Thymus (tissue), 11 donors: ENCODE measurements at regions not wholly inside any gene's neighbourhood (a gene's known extent, or its start where the extent isn't known, plus 50 kb on each side); places are given as distances from the start of the nearest gene placed in this dataset.

ENCODE experiments used
- DNase-seq, 9 donors: peaks; one replicate each; pipeline ENCODE4 v3.0.0-alpha.2; 2013; ENCODE audit warnings: low spot score in 9 of 9, low read depth in 6 of 9, missing footprints in 1 of 9
- H3K27ac ChIP-seq, 2 donors: one replicate each; pipeline ENCODE4 v1.5.1; 2013; ENCODE audit warnings: control low read depth in 1 of 2, low read depth in 1 of 2, low read length in 1 of 2, mild to moderate bottlenecking in 1 of 2, moderate library complexity in 1 of 2
- H3K27me3 ChIP-seq, 2 donors: one replicate each; pipeline ENCODE4 v1.5.1; 2013; ENCODE audit warnings: low read length in 1 of 2; ENCODE audit not compliant: control insufficient read depth in 2 of 2, insufficient read depth in 1 of 2
- H3K36me3 ChIP-seq, 2 donors: one replicate each; pipeline ENCODE4 v1.5.1; 2013; ENCODE audit warnings: low read length in 1 of 2, mild to moderate bottlenecking in 1 of 2, moderate library complexity in 1 of 2; ENCODE audit not compliant: control insufficient read depth in 2 of 2, insufficient read depth in 2 of 2
- H3K4me1 ChIP-seq, 2 donors: one replicate each; pipeline ENCODE4 v1.5.1; 2013; ENCODE audit warnings: low read length in 2 of 2; ENCODE audit not compliant: control insufficient read depth in 2 of 2, insufficient read depth in 2 of 2
- H3K4me3 ChIP-seq, 2 donors: one replicate each; pipeline ENCODE4 v1.5.1; 2013; ENCODE audit warnings: low read length in 2 of 2, control low read depth in 1 of 2, mild to moderate bottlenecking in 1 of 2
- H3K9me3 ChIP-seq, 2 donors: one replicate each; pipeline ENCODE4 v1.5.1; 2013; ENCODE audit warnings: low read length in 1 of 2, mild to moderate bottlenecking in 1 of 2; ENCODE audit not compliant: control insufficient read depth in 2 of 2, insufficient read depth in 1 of 2
- WGBS: extraction: QIAGEN DNeasy Blood & Tissue Kit; methylation state at CpG from one replicate; pipeline ENCODE4 v1.1.7; 2013; 5-methylcytosine and 5-hydroxymethylcytosine counted together
- donor health status: healthy.

GRCh38 chr2:88813612-88814011 is 122.1 kb downstream of the RPIA start:
- H3K4me1 ChIP-seq, result no peaks in the 10 kb centered on the region
- H3K27me3 ChIP-seq, result no peaks in the 10 kb centered on the region
- no peak overlapping the region for H3K27ac ChIP-seq
- H3K36me3 ChIP-seq, result peaks cover 3 to 9% of the 10 kb centered on the region in 2 donors
- DNase-seq, result no peak
- no peak overlapping the region for H3K4me3 ChIP-seq
- 98% methylated on average over 4 of the region's 4 CpGs for WGBS
- H3K9me3 ChIP-seq, result peaks cover 11 to 24% of the 10 kb centered on the region in 2 donors

GRCh38 chr2:88815282-88815681 is 123.8 kb downstream of the RPIA start:
- Histone ChIP-seq H3K9me3 (peaks cover 11 to 24% of the 10 kb centered on the region in 2 donors), H3K27me3 (no peaks in the 10 kb centered on the region), H3K36me3 (no peaks in the 10 kb centered on the region), H3K27ac (no peak overlapping the region), H3K4me3 (no peak overlapping the region), H3K4me1 (no peaks in the 10 kb centered on the region)
- DNase-seq, result no peak

- no peak overlapping the region for H3K27ac ChIP-seq
- DNase-seq, result no peak
- H3K9me3 ChIP-seq, result peaks cover 11 to 24% of the 10 kb centered on the region in 2 donors
- H3K4me1 ChIP-seq, result no peaks in the 10 kb centered on the region
- no peak overlapping the region for H3K4me3 ChIP-seq
- H3K27me3 ChIP-seq, result no peaks in the 10 kb centered on the region
- no peaks in the 10 kb centered on the region for H3K36me3 ChIP-seq
- 100% methylated on average over 2 of the region's 2 CpGs for WGBS
Observed at GRCh38 chr2:88815697-88816096, 124.2 kb downstream of the RPIA start.

GRCh38 chr2:88818381-88818780 is 126.9 kb downstream of the RPIA start:
- no peak overlapping the region for H3K4me3 ChIP-seq
- H3K27ac ChIP-seq, result no peak overlapping the region
- no peaks in the 10 kb centered on the region for H3K27me3 ChIP-seq
- peaks cover 9 to 17% of the 10 kb centered on the region in 2 donors for H3K9me3 ChIP-seq
- WGBS, result 95% methylated on average over 1 of the region's 1 CpG
- H3K36me3 ChIP-seq, result no peaks in the 10 kb centered on the region
- DNase-seq, result no peak
- H3K4me1 ChIP-seq, result no peaks in the 10 kb centered on the region

DNA sequence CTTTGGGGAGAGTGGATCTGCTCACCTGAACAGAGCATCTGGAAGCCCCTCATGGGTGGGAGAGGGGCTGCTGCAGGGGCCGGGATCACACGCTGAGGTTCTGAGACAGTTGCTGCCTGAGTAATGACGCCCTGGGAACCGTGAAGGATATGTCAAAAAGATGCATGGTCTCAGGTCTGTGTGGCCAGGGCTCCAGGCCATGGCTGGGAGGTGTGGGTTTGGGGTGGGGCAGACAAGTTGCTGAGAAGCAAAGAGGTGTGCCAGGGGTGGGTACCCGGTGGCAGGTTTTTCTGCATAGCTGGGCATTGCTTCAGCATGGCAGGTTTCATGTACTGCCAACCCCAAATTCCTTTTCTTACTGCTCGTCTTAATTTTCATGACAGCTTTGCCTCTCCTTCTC is 133.5 kb downstream of the RPIA start:
- no peak for DNase-seq
- Histone ChIP-seq H3K4me3 (no peak overlapping the region), H3K27me3 (no peaks in the 10 kb centered on the region), H3K9me3 (no peaks in the 10 kb centered on the region), H3K27ac (no peak overlapping the region), H3K36me3 (no peaks in the 10 kb centered on the region), H3K4me1 (no peaks in the 10 kb centered on the region)
- 99% methylated on average over 6 of the region's 6 CpGs for WGBS

- Histone ChIP-seq H3K36me3 (no peaks in the 10 kb centered on the region), H3K27ac (no peak overlapping the region), H3K4me3 (no peak overlapping the region), H3K9me3 (no peaks in the 10 kb centered on the region), H3K27me3 (no peaks in the 10 kb centered on the region), H3K4me1 (peaks cover 0 to 4% of the 10 kb centered on the region in 2 donors)
- DNase-seq, result no peak
- 84% methylated on average over 4 of the region's 4 CpGs for WGBS
Observed at GRCh38 chr2:88826399-88826798, 134.9 kb downstream of the RPIA start.

DNA sequence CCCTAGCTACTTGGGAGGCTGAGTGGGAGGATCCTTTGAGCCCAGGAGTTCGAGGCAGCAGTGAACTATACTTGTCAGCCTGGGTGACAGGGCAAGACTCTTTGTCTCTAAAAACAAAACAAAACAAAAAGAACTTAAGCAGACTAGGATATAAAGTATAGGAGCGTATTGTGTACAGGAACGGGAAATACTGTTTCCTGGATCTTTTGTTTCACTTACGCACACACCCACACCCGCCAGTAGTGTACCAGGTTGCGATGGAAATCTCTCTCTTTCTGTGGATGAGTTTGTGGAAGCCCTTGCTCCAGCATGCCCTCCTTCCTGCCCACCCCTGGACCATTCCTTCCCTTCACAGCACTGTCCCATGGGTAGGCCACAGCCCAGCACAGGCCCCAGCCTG is 136.3 kb downstream of the RPIA start:
- no peaks in the 10 kb centered on the region for H3K27me3 ChIP-seq
- H3K4me1 ChIP-seq, result peaks cover 0 to 8% of the 10 kb centered on the region in 2 donors
- WGBS, result 95% methylated on average over 6 of the region's 6 CpGs
- DNase-seq, result no peak
- no peaks in the 10 kb centered on the region for H3K9me3 ChIP-seq
- H3K4me3 ChIP-seq, result no peak overlapping the region
- no peak overlapping the region for H3K27ac ChIP-seq
- no peaks in the 10 kb centered on the region for H3K36me3 ChIP-seq

- no peak for DNase-seq
- H3K36me3 ChIP-seq, result no peaks in the 10 kb centered on the region
- no peaks in the 10 kb centered on the region for H3K9me3 ChIP-seq
- H3K27me3 ChIP-seq, result no peaks in the 10 kb centered on the region
- H3K4me3 ChIP-seq, result no peak overlapping the region
- 90% methylated on average over 11 of the region's 13 CpGs for WGBS
- peaks cover 0 to 8% of the 10 kb centered on the region in 2 donors for H3K4me1 ChIP-seq
- no peak overlapping the region for H3K27ac ChIP-seq
Observed at GRCh38 chr2:88828397-88829137, 137.1 kb downstream of the RPIA start.

DNA sequence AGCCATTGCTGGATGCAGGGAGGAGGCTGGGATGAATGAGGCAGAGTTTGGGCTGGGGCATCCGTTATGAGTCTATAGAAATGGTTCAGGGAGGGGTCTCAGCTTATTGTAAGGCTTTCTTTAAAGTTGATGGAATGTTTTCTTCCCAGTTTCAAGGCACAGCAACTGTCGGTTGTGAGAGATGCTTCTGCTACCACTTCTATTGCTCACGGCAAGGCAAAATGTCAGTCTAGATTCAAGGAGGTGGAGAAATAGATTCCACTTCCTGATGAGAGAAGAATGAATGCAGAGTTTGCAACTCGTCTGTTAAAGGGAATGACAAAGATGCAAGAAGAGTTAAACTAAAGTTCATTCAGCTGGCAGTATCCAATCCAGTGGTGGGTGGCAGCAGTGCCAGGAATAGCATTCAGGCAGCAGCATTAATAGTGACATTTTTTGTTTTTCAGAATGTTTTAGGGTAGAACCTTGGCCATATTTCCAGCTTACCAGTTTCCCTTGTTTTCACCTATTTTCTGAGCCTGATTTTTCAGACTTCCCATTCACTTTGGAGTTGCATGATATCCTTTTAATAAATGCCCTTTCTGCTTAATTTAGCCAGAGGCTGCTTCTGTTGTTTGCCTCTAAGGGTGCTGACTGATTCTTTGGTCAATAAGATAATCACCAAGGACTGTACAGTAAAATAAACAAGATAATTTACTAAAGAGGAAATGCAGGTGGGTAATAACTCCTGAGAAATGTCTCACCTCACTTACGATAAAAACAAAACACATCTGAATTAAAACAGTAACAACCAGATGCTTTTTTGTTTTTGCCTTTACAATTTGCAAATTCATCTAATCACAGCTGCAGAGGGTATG is 138.4 kb downstream of the RPIA start:
- Histone ChIP-seq H3K27ac (no peak overlapping the region), H3K4me1 (peaks cover 0 to 8% of the 10 kb centered on the region in 2 donors), H3K9me3 (no peaks in the 10 kb centered on the region), H3K4me3 (no peak overlapping the region), H3K27me3 (no peaks in the 10 kb centered on the region), H3K36me3 (no peaks in the 10 kb centered on the region)
- WGBS, result 91% methylated on average over 5 of the region's 5 CpGs
- no peak for DNase-seq
